ENCODE measurements at regions not wholly inside any gene's neighbourhood (a gene's known extent, or its start where the extent isn't known, plus 50 kb on each side); places are given as distances from the start of the nearest gene placed in this dataset.
A peak's percentile ranks its signal among the peaks of the same experiment; 100 is the strongest.

GRCh38 chr6:113493991-113494390 lies 363.2 kb upstream of the MARCKS start:
- DNase-seq: no peak

- DNase-seq: peak; percentile 74
These were observed 361.6 kb upstream of the MARCKS start for GRCh38 chr6:113495521-113495920.

- no peak for DNase-seq
These were observed 361.0 kb upstream of the MARCKS start for GRCh38 chr6:113496166-113496565.

GRCh38 chr6:113500221-113500620 lies 356.9 kb upstream of the MARCKS start:
- DNase-seq: no peak

- DNase-seq: no peak
These were observed 352.0 kb upstream of the MARCKS start for GRCh38 chr6:113505084-113505699.

GRCh38 chr6:113508249-113508648 lies 348.9 kb upstream of the MARCKS start:
- DNase-seq: no peak

GRCh38 chr6:113511100-113511499 lies 346.0 kb upstream of the MARCKS start:
- no peak for DNase-seq

- DNase-seq: no peak
These were observed 344.6 kb upstream of the MARCKS start for GRCh38 chr6:113512576-113512975.

GRCh38 chr6:113513086-113513485 lies 344.1 kb upstream of the MARCKS start:
- no peak for DNase-seq

GRCh38 chr6:113522376-113522775 lies 334.8 kb upstream of the MARCKS start:
- DNase-seq: no peak

GRCh38 chr6:113524826-113525225 lies 332.3 kb upstream of the MARCKS start:
- peak; percentile 21 for DNase-seq

- peak; percentile 13 for DNase-seq
These were observed 330.6 kb upstream of the MARCKS start for GRCh38 chr6:113526553-113526952.

- DNase-seq: no peak
These were observed 330.1 kb upstream of the MARCKS start for GRCh38 chr6:113526995-113527394.

GRCh38 chr6:113528111-113528510 lies 329.0 kb upstream of the MARCKS start:
- DNase-seq: no peak

- DNase-seq: peak; percentile 13
These were observed 327.9 kb upstream of the MARCKS start for GRCh38 chr6:113529196-113529595.

GRCh38 chr6:113529879-113530278 lies 327.3 kb upstream of the MARCKS start:
- no peak for DNase-seq

- peak; percentile 88 for DNase-seq
These were observed 326.4 kb upstream of the MARCKS start for GRCh38 chr6:113530769-113531168.

- no peak for DNase-seq
These were observed 317.9 kb upstream of the MARCKS start for GRCh38 chr6:113539202-113539601.

GRCh38 chr6:113539623-113540022 lies 317.5 kb upstream of the MARCKS start:
- DNase-seq: no peak

- no peak for DNase-seq
These were observed 316.7 kb upstream of the MARCKS start for GRCh38 chr6:113540466-113540865.

- no peak for DNase-seq
These were observed 306.0 kb upstream of the MARCKS start for GRCh38 chr6:113551168-113551567.

GRCh38 chr6:113556775-113557174 lies 300.4 kb upstream of the MARCKS start:
- no peak for DNase-seq

GRCh38 chr6:113558431-113558830 lies 298.7 kb upstream of the MARCKS start:
- no peak for DNase-seq

- DNase-seq: peak; percentile 42
These were observed 298.2 kb upstream of the MARCKS start for GRCh38 chr6:113558966-113559365.

GRCh38 chr6:113560376-113560775 lies 296.8 kb upstream of the MARCKS start:
- DNase-seq: no peak

GRCh38 chr6:113560908-113561307 lies 296.2 kb upstream of the MARCKS start:
- DNase-seq: peak; percentile 70
